ENCODE measurements at regions not wholly inside any gene's neighbourhood (a gene's known extent, or its start where the extent isn't known, plus 50 kb on each side); places are given as distances from the start of the nearest gene placed in this dataset.
"Not testable (repeated sequence)": the region's sequence is repeated elsewhere in the genome, so short reads cannot be mapped to it uniquely, and the experiment has no call there.

DNA sequence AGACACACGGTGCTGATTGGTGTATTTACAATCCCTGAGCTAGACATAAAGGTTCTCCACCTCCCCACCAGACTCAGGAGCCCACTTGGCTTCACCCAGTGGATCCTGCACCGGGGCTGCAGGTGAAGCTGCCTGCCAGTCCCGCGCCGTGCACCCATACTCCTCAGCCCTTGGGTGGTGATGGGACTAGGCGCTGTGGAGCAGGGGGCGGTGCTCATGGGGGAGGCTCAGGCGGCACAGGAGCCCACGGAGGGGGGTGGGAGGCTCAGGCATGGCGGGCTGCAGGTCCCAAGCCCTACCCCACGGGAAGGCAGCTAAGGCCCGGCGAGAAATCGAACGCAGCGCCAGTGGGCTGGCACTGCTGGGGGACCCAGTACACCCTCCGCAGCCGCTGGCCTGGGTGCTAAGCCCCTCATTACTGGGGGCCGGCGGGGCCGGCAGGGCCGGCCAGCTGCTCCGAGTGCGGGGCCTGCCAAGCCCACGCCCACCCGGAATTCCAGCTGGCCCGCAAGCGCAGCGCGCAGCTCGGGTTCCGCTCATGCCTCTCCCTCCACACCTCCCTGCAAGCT is 1447.2 kb downstream of the RAPGEF2 start:
- not testable (repeated sequence) for DNase-seq

DNA sequence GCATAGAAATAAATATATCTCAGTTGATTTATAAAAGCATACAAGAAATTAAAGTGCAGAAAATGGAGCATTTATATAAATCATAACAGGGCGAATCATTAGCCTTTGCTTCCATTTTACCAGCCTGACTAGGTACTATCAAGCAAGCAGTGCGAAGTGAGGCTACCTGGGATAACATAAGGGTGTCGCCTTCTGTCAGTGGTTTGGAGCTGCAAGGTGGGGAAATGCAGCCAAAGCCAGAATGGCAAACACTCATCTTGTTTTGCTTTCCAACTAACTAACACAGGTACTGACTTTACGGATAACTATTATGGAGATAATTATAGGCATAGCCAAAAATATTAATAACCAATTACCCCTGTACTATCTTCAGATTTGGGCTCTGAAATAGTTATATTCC is 1459.8 kb downstream of the RAPGEF2 start:
- no peak for DNase-seq

- no peak for DNase-seq
Measured at GRCh38 chr4:160563552-160564282, 1460.8 kb downstream of the RAPGEF2 start.

DNA sequence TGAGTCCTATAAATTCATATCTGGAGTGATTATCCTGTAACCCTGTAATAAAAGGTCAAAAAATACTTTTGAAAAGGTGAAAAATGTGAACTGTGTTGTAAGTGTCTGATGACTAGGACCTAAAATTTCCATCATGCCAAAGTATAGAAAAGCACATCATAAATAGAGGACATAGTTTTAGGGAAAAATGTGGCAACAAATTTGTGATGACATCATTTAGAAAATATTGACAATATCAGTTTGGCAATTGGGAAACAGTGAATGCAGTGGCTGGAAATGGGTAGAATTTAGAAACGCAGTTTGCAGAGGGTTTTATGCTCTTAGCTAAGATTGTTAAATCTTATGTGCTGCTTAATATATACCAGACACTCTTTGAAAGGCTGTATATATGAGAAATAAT is 1464.8 kb downstream of the RAPGEF2 start:
- no peak for DNase-seq

GRCh38 chr4:160570271-160570670 is 1467.4 kb downstream of the RAPGEF2 start:
- no peak for DNase-seq

- DNase-seq = not testable (repeated sequence)
Measured at GRCh38 chr4:160574272-160574671, 1471.4 kb downstream of the RAPGEF2 start.

GRCh38 chr4:160580581-160580980 is 1477.7 kb downstream of the RAPGEF2 start:
- DNase-seq = no peak

DNA sequence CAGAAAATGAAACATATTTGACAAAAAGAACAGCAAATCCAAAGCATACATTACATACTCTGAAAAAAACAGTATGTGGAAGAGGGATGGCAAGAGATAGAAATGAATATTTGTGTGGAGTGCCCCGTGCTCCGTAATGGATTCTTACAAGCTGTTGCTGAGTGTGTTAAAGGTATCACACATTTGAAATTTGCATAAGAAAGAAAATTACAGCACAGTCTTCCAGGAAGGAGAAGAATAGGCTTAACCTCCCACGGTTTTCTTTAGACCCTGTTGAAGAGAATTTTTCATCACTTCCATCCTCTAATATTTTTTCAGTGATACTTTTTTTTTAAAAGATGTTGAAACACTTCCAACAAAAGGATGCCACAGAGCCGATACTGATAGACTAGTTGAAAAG is 1489.4 kb downstream of the RAPGEF2 start:
- no peak for DNase-seq

DNA sequence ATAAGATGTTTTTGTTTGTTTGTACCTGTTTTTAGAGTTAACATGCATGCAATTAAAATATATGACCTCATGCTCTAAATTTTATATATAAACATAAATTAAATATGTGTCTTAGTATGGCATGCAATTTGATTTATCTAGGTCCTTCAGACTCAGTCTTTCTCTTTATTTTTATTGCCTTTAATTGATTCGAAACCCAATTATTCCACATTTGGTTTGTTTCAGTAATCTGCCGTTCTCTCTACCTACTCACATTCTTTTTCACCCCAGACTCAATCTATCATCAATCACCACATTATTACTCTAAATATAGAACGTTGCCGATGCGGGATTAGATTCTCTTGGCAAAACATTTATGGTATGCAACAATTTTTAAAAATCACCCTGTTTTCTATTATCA is 1492.8 kb downstream of the RAPGEF2 start:
- no peak for DNase-seq

DNA sequence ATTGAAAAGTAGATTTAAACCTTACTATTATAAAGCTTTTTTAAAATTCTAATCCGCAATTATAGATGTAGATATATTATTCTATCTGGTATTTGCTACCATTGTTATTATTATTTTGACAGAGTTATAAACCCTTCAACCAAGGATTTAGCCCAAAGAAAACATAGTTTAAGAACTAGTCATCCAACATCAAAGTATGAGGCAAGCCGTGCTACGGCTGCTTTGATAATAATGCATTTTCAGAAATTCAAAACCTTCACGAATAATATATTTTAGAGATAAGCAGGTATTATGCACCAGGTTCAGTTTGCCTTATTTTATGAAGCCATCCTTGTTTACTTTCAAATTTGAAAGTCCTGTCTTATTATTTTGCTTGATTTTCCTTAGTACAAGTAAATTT is 1501.7 kb downstream of the RAPGEF2 start:
- DNase-seq = no peak

DNA sequence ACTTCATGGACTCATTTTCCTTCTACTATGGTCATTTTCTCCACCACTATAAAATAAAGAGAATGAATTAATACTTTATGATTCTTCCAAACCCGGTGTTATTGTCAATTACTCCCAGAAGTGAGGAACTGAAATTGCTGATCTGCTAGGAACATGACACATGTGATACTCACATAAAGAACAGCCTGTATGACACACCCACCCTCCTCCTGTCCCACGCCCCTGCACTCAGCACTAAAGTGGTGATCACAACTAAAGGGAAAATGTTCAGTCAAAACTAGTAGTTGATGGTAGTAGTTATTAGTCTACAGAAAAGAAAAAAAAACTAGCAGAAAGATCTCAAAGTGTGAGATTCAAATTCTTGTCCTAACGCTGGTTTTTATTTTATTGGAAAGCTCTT is 1508.3 kb downstream of the RAPGEF2 start:
- DNase-seq = no peak

GRCh38 chr4:160631044-160631443 is 1528.2 kb downstream of the RAPGEF2 start:
- no peak for DNase-seq

- DNase-seq = no peak
Measured at GRCh38 chr4:160652790-160653189, 1511.0 kb downstream of the FSTL5 start.

DNA sequence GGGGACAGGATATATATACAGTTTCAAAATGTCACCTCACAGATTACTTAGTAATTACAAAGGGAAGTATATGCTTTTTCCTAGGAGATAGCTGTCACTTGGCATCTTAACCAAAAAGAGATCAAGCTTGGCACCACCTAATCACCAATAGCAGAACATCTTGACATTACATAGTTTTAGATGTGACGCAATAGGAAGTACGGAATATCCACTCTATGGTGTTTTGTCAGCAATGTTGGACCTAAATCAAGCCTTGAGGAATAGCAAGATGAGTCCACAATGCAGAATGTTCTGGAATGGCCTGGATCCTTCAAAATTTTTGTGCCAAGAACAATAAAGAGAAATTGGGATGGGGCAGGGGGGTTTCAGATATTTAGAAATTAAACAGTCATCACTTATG is 1488.2 kb downstream of the FSTL5 start:
- DNase-seq = no peak

DNA sequence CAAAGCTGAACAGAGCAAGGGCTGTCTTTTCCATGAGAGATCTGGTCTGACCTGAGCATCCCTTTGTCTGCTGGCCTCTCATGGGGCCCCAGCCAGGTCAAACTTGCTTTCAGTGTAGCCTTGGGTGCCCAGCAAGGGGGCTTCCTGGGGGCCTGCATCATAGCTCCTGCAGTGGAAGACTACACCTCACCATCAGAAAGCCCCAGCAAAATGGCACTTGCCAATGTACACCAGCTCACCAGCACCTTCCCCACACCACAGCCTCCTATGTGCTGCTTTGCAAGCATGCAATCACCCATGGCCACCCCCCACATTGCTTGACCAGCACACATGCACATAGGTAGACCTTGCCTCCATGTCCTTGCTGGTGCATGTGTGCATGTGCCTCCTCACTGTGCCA is 1478.1 kb downstream of the FSTL5 start:
- DNase-seq = no peak

DNA sequence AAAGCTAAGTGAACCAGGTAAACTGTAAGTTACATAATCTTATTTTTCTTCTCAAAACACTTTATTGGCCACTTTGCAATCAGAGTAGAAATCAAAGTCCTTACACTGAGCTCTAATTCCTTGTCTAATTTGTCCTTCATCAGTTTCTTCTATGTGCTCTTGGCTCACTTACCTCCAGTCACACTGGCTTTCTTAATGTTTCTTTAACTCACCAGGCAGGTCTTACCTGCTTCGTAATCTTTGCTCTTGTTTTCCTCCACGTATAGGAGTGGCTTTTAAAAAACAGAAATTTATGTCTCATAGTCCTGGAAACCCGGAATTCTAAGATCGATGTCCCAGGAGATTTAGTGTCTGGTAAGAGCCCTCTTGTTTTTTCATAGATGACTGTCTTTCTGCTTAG is 1462.1 kb downstream of the FSTL5 start:
- no peak for DNase-seq

DNA sequence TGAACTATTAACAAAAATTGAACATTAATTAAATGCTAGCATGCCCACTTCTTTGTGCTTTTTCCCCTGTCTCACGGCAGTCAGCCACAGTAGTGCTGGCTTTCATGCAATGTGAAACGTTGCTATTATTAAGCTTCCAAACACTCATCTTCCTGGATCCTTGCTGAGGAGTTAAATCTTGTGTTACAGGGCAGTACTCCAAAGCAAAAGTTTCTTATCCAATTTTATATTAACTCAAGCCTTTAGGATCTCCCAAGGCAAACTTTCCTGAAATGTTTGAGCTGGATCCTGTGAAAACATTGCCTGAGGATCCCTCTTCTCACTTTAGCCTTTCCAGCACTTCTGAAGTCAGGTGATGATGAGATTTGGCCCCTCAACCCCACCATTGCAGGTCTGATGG is 1454.8 kb downstream of the FSTL5 start:
- no peak for DNase-seq

- DNase-seq = no peak
Measured at GRCh38 chr4:160709546-160709945, 1454.3 kb downstream of the FSTL5 start.

GRCh38 chr4:160716551-160716950 is 1447.2 kb downstream of the FSTL5 start:
- no peak for DNase-seq

GRCh38 chr4:160717848-160718247 is 1446.0 kb downstream of the FSTL5 start:
- DNase-seq = no peak

GRCh38 chr4:160724063-160724462 is 1439.7 kb downstream of the FSTL5 start:
- DNase-seq = no peak

DNA sequence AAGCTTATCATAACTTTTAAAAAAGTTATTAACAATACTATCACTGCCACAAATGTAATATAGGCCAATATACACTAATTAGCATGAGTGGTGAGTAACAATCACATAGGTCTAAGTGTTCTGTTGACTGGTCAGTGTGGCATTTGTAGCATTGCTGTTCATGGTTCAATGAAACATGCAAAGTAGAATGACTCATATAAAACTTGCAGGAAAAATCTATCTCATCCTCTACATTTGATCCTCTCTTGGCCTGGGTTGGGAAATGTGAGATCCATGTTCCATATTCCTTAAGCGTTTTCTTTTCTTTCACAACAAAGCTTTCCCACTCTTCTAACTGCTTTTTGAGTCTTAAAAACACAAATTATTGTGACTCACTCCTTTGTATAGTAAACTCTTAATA is 1418.7 kb downstream of the FSTL5 start:
- no peak for DNase-seq

DNA sequence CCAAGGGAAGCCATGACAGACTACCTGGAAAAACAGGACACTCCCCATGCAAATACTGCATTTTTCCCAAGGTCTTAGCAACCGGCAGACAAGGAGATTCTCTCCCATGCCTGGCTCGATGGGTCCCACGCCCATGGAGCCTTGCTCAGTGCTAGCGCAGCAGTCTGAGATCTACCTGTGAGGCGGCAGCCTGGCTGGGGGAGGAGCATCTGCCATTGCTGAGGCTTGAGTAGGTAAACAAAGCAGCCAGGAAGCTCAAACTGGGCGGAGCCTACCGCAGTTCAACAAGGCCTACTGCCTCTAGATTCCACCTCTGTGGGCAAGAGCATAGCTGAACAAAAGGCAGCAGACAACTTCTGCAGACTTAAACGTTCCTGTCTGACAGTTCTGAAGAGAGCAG is 1417.2 kb downstream of the FSTL5 start:
- not testable (repeated sequence) for DNase-seq

- no peak for DNase-seq
Measured at GRCh38 chr4:160772668-160773067, 1391.1 kb downstream of the FSTL5 start.

DNA sequence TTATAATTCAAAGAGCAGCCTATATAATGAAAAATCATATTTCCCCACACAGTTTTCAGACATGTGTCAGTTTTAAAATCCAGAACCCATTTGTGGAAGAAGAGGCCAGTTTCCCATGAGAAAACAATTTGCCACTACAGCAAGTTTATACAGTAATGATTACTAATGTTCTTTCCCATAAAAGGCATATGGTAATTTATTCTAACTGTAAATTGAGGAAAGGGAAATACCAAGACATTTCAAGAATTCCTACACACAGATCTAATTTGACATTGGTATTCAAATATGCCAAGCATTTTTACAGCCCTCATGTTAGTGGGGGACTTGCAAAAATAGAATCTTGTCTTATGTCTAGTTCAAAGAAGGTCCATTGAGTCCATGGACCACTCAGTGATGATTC is 1368.6 kb downstream of the FSTL5 start:
- no peak for DNase-seq
